Upper lobe of right lung (tissue), 1 donor: ENCODE measurements at regions not wholly inside any gene's neighbourhood (a gene's known extent, or its start where the extent isn't known, plus 50 kb on each side); places are given as distances from the start of the nearest gene placed in this dataset.

Experiments
- ATAC-seq: fragments of 200-7000 bp; cut with Tn5 transposase; one replicate; pipeline ENCODE4 v1.9.1; 2020; ENCODE audit warnings: mild to moderate bottlenecking, moderate library complexity
- DNase-seq: peaks from one replicate; pipeline ENCODE4 v3.0.0-alpha.2; 2020
- H3K27ac ChIP-seq: fragments of 200-600 bp; one replicate; pipeline ENCODE4 v1.8.0; 2022
- H3K27me3 ChIP-seq: fragments of 200-600 bp; one replicate; pipeline ENCODE4 v1.8.0; 2022; ENCODE audit warnings: mild to moderate bottlenecking
- H3K36me3 ChIP-seq: fragments of 200-600 bp; one replicate; pipeline ENCODE4 v1.8.0; 2022
- H3K4me1 ChIP-seq: fragments of 200-600 bp; one replicate; pipeline ENCODE4 v1.8.0; 2022
- H3K4me3 ChIP-seq: fragments of 200-600 bp; one replicate; pipeline ENCODE4 v1.8.0; 2022; ENCODE audit warnings: mild to moderate bottlenecking
- H3K9me3 ChIP-seq: fragments of 200-600 bp; one replicate; pipeline ENCODE4 v1.8.0; 2022
- intact Hi-C: fragments of 100-400 bp; cut with DNase I; formaldehyde crosslinking; loops from one replicate; pipeline ENCODE4 v1.11.0; 2022
- TF ChIP-seq, protein P1 (sequence below): fragments of 200-600 bp; IDR thresholded peaks from one replicate; pipeline ENCODE4 v1.8.0; 2022; ENCODE audit warnings: antibody characterized with exemption
- donor health status: DM: no; HTN: yes; CAD: no; lungs with severe emphysema.

DNA sequence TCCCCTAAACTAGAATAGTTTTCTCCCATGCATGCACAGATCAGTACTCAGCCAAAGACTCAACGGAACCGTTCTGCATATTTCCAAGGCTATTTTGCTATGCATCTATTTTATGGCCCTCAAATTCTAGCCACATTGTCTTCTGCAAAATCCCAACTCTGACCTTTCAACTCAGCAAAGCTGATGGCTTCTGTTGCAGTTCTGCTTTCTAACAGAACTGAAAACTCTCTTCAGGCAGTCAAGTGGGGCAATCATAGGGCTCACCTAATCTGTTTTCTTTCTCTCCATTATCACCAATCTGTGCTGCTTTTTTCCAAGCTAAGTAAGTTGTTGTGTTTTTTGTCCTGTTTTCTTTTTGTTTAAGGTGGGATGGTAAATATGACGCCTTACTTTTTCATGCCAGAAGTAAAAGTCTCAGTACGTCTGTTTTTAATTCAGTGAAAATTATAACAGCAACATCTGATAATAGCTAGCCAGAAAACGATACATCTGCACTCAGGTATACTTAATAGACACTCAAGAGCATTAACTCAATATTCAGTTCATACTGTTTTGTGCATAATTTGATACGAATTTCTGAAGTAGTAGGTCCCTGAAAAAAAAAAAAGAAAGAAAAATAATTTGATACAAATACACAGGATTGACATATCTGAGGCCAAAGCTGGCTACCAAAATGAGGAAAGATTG lies 454.3 kb downstream of the TLE1 start:
- TF ChIP-seq, protein P1, sequence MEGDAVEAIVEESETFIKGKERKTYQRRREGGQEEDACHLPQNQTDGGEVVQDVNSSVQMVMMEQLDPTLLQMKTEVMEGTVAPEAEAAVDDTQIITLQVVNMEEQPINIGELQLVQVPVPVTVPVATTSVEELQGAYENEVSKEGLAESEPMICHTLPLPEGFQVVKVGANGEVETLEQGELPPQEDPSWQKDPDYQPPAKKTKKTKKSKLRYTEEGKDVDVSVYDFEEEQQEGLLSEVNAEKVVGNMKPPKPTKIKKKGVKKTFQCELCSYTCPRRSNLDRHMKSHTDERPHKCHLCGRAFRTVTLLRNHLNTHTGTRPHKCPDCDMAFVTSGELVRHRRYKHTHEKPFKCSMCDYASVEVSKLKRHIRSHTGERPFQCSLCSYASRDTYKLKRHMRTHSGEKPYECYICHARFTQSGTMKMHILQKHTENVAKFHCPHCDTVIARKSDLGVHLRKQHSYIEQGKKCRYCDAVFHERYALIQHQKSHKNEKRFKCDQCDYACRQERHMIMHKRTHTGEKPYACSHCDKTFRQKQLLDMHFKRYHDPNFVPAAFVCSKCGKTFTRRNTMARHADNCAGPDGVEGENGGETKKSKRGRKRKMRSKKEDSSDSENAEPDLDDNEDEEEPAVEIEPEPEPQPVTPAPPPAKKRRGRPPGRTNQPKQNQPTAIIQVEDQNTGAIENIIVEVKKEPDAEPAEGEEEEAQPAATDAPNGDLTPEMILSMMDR = no peak
- no peak overlapping the region for H3K4me3 ChIP-seq
- no peaks in the 10 kb centered on the region for H3K4me1 ChIP-seq
- H3K9me3 ChIP-seq = no peaks in the 10 kb centered on the region
- intact Hi-C loops = no loop called here
- no peaks in the 10 kb centered on the region for H3K36me3 ChIP-seq
- H3K27ac ChIP-seq = no peak overlapping the region
- no peaks in the 10 kb centered on the region for H3K27me3 ChIP-seq
- DNase-seq = no peak
- ATAC-seq = no peak

DNA sequence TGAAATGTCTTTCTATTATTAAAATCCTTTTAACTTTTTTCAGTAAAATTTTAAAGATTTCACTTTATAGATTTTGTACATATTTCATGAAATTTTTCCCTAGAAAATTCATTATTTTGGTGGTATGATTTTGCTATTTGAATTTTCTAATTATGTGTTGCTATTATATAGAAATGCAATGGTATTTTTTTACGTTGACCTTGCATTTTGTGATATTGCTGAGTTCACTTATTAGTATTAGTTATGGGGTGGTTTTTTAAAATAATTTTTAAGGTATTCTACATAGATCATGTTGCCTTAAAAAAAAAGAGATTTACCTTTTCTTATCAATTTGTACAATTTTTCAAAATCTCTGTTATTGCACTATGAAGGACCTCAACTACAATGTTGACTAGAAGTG lies 458.3 kb downstream of the TLE1 start:
- TF ChIP-seq, protein P1 = no peak
- H3K27ac ChIP-seq = no peak overlapping the region
- no peak for DNase-seq
- no peaks in the 10 kb centered on the region for H3K27me3 ChIP-seq
- H3K36me3 ChIP-seq = no peaks in the 10 kb centered on the region
- H3K9me3 ChIP-seq = no peaks in the 10 kb centered on the region
- no peak for ATAC-seq
- intact Hi-C loops = no loop called here
- no peaks in the 10 kb centered on the region for H3K4me1 ChIP-seq
- no peak overlapping the region for H3K4me3 ChIP-seq

DNA sequence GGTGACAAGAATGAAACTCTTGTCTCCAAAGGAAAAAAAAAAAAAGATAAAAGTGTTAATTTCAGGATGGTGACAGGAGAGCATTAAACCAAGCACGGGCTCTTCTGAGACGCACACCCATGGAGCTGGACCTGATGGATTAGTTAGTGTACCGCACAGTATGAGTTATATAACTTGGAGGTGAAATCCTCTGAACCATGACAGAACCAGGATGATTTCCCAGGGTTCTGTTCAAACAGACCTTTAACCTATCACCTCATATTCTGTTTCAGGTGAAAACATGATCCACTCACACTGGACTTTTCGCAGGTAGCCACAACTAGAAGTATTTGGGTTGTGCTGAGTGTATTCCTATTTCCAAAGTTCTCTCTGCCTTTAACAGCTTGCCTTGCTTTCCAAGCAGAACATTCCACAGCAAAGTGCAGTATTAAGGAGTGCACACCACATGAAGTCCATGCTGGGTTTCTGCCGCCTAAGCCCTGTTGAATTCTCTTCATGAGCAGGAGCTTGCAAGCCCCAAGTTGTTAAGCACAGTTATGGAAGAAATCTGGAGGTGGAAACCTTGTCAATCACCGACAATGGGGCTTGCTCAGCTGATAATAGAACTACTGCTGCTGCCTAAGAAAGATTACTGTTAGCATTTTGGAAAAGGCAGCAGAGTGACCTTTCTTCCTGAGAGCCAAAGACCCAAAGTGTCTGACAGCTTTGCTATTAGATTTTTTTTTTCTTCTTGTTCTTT lies 461.7 kb downstream of the TLE1 start:
- ATAC-seq (no peak), DNase-seq (no peak)
- Histone ChIP-seq H3K4me3 (no peak overlapping the region), H3K27me3 (no peaks in the 10 kb centered on the region), H3K4me1 (no peaks in the 10 kb centered on the region), H3K9me3 (no peaks in the 10 kb centered on the region), H3K36me3 (no peaks in the 10 kb centered on the region), H3K27ac (no peak overlapping the region)
- TF ChIP-seq, protein P1 = no peak
- intact Hi-C loops = no loop called here

DNA sequence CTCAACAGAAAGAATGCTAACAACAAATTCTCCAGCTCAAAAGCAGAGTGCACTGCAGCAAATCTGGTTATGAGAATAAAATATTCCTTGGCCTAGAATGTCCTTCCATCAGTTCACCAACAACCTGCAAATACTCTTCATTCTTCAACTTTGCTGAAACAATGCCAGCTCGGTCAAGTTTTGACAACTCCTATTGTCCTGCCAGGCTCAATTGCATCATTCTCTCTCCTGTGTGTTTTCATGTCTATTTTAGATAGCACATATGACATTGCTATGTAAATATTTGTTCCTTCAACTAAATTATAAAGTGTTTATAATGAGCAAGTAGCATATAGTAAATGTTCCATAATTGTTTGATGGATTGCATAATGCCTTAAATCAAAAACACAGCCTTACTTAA lies 463.8 kb downstream of the TLE1 start:
- Histone ChIP-seq H3K4me1 (no peaks in the 10 kb centered on the region), H3K36me3 (no peaks in the 10 kb centered on the region), H3K27me3 (no peaks in the 10 kb centered on the region), H3K4me3 (no peak overlapping the region), H3K9me3 (no peaks in the 10 kb centered on the region), H3K27ac (no peak overlapping the region)
- DNase-seq (no peak), ATAC-seq (no peak)
- intact Hi-C loops = no loop called here
- TF ChIP-seq, protein P1 = no peak

DNA sequence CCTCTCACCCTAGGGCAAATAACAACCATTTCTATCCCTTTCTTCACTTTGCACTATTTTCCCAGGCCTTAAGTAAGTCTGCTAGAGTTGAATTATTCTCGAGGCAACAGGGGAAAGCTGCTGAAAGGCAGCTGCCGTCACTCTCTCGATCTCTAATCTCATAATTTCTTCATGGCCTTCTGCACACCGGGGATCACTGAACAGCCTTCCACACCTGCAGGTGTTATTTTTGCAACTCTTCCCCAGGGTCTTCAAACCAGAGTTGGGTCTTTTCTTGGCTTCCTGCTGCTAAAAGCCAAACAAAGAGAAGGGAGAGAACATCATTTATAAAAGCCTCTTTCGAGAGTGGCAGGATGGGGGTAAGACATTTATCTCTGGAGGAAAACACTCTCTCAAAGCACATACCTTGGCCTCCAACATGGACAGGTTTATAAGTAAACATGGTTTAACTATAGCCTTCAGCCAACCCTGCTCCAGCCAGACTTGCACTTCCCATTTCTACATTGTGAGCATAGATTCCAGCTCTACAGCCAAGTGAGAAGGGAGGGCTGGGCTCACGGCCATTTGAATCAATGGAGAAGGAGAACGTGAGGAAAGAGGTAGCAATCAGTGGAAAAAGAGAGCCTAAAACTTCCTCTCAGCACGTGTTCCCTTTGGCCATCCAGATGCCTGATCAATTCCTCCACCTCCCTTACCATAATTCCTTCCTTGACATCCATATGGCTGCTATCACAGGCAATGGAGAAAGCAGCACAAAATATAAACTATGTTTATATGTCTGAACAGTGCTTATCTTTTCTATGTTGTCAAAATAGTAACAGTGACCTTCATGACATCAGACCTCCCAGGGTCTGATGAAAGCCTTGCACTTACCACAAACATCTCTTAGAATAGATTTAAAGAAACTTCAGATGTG lies 464.9 kb downstream of the TLE1 start:
- ATAC-seq (no peak), DNase-seq (no peak)
- H3K27me3 ChIP-seq = no peaks in the 10 kb centered on the region
- no peaks in the 10 kb centered on the region for H3K36me3 ChIP-seq
- TF ChIP-seq, protein P1 = no peak
- H3K27ac ChIP-seq = no peak overlapping the region
- no peak overlapping the region for H3K4me3 ChIP-seq
- no peaks in the 10 kb centered on the region for H3K4me1 ChIP-seq
- intact Hi-C loops = no loop called here
- H3K9me3 ChIP-seq = no peaks in the 10 kb centered on the region
